HEK293T (cell line): ENCODE measurements at regions not wholly inside any gene's neighbourhood (a gene's known extent, or its start where the extent isn't known, plus 50 kb on each side); places are given as distances from the start of the nearest gene placed in this dataset.

Experiments used
- BHLHE40 ChIP-seq: fragments of 450-650 bp; IDR thresholded peaks from 2 replicates; pipeline ENCODE4 v1.6.1; 2016; ENCODE audit warnings: mild to moderate bottlenecking, moderate library complexity, borderline replicate concordance
- ELF4 ChIP-seq: fragments of 450-650 bp; IDR thresholded peaks from 2 replicates; pipeline ENCODE4 v1.6.1; 2017; ENCODE audit warnings: antibody characterized with exemption
- FOXA1 ChIP-seq: fragments of 450-650 bp; IDR thresholded peaks from 2 replicates; pipeline ENCODE4 v1.6.1; 2016; ENCODE audit warnings: mild to moderate bottlenecking
- FOXM1 ChIP-seq: fragments of 450-650 bp; IDR thresholded peaks from 2 replicates; pipeline ENCODE4 v1.6.1; 2017; ENCODE audit warnings: mild to moderate bottlenecking, borderline replicate concordance
- LEF1 ChIP-seq: fragments of 450-650 bp; IDR thresholded peaks from 2 replicates; pipeline ENCODE4 v1.6.1; 2017; ENCODE audit warnings: mild to moderate bottlenecking, borderline replicate concordance
- SUZ12 ChIP-seq: fragments of 450-650 bp; IDR thresholded peaks from 2 replicates; pipeline ENCODE4 v1.6.1; 2016; ENCODE audit warnings: mild to moderate bottlenecking
- TARDBP ChIP-seq: fragments of 450-650 bp; IDR thresholded peaks from 2 replicates; pipeline ENCODE4 v1.6.1; 2016
- ZNF384 ChIP-seq: fragments of 450-650 bp; IDR thresholded peaks from 2 replicates; pipeline ENCODE4 v1.6.1; 2016

- TF ChIP-seq ELF4 (no peak), FOXM1 (no peak), FOXA1 (no peak), ZNF384 (no peak), TARDBP (no peak), LEF1 (no peak), SUZ12 (no peak), BHLHE40 (no peak)
Observed at GRCh38 chr16:48999044-48999443, 282.6 kb downstream of the CBLN1 start.
